GM10266 (cell line): ENCODE measurements at regions not wholly inside any gene's neighbourhood (a gene's known extent, or its start where the extent isn't known, plus 50 kb on each side); places are given as distances from the start of the nearest gene placed in this dataset.
A peak's percentile ranks its signal among the peaks of the same experiment; 100 is the strongest.

ENCODE experiments used
- DNase-seq: peaks from one replicate; pipeline ENCODE4 v3.0.0; 2012; ENCODE audit errors: extremely low spot score
- TF ChIP-seq, protein P1 (sequence below): IDR thresholded peaks from 2 replicates; pipeline ENCODE4 v1.5.1; 2012; ENCODE audit warnings: mild to moderate bottlenecking, low read depth; ENCODE audit not compliant: control insufficient read depth, insufficient read depth; ENCODE audit errors: missing control alignments

DNA sequence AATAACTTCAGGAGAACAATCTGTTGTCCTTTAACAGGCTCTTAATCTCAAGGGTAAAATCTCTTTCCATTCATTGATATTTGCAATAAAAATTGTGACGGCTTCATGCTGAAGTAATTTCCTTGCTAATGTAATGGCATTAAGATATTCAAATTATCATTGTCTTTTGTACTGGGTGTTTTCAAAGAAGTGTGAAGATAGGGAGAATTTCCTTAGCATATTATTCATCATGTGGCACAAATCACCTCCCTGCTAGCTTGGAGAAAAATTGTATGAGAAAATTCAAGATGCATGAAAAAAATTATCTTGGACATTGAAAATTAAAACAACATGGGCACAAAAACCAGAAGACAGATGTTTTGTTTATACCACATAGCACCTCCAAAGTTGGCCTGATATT, 63.6 kb upstream of the ARID2 start:
- TF ChIP-seq, protein P1, sequence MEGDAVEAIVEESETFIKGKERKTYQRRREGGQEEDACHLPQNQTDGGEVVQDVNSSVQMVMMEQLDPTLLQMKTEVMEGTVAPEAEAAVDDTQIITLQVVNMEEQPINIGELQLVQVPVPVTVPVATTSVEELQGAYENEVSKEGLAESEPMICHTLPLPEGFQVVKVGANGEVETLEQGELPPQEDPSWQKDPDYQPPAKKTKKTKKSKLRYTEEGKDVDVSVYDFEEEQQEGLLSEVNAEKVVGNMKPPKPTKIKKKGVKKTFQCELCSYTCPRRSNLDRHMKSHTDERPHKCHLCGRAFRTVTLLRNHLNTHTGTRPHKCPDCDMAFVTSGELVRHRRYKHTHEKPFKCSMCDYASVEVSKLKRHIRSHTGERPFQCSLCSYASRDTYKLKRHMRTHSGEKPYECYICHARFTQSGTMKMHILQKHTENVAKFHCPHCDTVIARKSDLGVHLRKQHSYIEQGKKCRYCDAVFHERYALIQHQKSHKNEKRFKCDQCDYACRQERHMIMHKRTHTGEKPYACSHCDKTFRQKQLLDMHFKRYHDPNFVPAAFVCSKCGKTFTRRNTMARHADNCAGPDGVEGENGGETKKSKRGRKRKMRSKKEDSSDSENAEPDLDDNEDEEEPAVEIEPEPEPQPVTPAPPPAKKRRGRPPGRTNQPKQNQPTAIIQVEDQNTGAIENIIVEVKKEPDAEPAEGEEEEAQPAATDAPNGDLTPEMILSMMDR, result no peak
- DNase-seq, result no peak

DNA sequence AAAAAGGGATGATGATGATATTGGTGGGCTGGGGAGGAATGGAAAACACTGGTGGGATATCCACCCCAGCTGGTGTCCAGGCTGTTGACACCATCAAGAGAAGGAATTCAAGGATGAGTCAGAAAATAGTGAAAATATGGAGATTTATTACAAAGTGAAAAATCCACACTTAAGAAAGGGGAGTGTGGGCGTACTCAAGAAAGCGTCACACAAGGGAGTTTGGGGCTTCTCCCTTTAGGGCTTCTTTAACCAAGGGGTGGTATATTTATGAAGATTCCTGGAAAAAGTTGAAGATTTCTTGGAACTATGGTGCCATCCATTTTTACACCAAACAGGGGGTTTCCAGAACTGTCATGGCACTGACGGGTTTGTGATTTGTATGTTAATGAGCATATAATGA, 63.1 kb upstream of the ARID2 start:
- TF ChIP-seq, protein P1, result no peak
- DNase-seq, result no peak

DNA sequence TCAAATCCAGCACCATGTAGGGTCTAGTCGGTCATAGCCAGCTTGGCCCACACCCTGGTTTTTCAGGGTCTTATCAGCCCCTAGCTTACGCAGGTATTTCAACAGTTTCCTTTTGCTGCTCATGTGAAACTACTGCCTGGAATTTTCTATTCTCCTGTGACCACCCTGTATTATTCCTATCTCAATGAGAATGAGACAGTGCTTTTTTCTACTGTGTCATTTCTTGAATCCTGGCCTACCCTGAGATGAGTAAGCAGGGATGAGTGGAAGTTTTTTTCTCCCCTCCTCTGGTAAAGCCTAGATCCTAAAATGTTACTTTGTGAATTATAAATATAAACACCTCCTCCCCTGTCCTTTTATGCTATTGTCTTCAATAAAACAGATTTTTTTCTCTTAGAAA, 62.7 kb upstream of the ARID2 start:
- DNase-seq, result no peak
- TF ChIP-seq, protein P1, result no peak

DNA sequence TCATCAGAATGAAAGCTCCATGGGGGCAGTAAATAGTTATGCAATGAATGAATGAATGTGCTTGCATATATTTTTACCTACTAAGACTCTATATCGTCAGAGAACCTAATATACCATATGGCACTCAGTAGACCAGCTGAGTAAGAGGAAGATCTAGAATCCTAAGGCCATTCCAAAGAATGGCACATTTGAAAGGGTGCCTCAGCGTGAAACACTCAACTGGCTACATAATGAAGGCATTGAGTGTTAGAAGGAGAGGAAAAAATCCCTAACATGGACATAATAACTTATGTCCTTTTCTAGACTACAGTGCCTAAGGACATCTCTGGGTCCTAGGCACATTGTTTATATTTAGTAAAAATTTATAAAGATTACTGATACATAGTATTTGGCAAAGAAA, 61.7 kb upstream of the ARID2 start:
- no peak for DNase-seq
- TF ChIP-seq, protein P1, result no peak

DNA sequence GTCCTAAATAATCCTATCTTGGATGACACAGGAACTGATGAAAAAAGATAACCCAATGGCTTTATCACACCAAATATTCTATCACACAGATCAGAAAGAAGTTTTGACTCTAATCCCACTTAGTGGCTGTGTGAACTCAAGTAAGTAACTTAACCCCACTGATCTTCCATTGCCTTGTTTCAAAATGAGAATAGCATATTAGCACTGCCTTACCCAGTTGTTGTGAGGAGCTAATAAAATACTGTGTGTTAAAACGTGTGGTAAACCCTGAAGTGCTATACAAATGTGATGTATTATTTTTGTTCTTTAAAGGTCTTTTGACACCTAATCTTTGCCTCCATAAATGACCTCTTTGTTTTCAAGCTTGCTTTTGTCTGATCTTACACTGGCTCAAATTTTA, 60.9 kb upstream of the ARID2 start:
- DNase-seq, result no peak
- TF ChIP-seq, protein P1, result no peak

DNA sequence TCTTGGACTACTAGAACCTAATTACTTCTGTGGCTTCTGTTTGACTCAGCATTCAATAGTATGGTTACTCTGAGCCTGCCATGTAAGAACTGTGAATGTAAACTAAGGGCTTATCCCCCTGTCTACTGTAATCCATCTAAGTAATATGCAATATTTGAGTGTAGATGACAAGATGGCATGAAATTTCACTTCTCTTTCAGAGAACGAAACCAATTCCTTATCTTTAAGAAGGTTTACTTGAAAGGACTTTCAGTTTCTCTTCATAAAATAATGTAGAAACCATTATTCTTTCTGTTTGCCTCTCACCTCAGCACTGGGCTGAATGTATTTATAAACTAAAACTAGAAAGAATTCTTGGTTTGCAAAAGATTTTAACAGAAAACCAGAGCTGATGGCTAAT, 60.4 kb upstream of the ARID2 start:
- DNase-seq, result peak; percentile 43
- TF ChIP-seq, protein P1, result no peak

DNA sequence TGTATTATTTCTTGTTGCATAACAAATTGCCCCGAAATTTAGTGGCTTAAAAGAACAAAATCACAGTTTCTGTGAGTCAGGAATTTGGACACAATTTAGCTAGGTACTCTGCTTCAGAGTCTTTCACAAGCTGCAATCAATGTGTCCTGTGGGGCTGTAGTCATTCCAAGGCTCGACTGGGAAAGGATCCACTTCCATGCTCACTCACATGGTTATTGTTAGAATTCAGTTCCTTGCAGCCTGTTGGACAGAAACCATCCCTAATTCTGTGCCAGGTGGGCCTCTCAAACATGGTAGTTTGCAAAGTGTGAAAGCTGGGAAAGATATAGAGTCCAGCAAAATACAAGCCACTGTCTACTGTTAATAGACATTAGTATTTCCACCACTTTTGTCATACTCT, 59.7 kb upstream of the ARID2 start:
- TF ChIP-seq, protein P1, result no peak
- no peak for DNase-seq
